ENCODE measurements at regions not wholly inside any gene's neighbourhood (a gene's known extent, or its start where the extent isn't known, plus 50 kb on each side); places are given as distances from the start of the nearest gene placed in this dataset.

DNA sequence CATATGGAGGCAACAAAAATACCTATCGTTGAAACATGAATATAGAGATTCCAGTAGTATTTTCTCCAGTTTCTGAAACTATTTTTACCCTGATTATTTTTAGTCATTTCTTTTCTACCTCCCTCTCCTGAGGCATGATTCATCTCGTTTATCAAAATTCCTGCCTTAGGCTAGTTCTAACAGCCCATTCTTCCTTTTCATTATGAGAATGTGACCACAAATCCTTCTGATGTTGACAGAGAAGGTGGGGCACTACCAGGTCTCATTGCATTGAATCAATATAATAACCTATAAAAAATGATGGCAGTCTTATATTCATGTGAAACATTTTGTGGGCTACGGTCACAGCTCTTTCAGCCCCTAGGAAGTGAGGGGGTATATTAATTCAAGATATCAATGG is 406.5 kb upstream of the UBE2E3 start:
- TF ChIP-seq, protein P1, sequence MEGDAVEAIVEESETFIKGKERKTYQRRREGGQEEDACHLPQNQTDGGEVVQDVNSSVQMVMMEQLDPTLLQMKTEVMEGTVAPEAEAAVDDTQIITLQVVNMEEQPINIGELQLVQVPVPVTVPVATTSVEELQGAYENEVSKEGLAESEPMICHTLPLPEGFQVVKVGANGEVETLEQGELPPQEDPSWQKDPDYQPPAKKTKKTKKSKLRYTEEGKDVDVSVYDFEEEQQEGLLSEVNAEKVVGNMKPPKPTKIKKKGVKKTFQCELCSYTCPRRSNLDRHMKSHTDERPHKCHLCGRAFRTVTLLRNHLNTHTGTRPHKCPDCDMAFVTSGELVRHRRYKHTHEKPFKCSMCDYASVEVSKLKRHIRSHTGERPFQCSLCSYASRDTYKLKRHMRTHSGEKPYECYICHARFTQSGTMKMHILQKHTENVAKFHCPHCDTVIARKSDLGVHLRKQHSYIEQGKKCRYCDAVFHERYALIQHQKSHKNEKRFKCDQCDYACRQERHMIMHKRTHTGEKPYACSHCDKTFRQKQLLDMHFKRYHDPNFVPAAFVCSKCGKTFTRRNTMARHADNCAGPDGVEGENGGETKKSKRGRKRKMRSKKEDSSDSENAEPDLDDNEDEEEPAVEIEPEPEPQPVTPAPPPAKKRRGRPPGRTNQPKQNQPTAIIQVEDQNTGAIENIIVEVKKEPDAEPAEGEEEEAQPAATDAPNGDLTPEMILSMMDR (IDR thresholded peaks at IDR 0.05) = no peak
- no peak for TF ChIP-seq POLR2A (IDR thresholded peaks at IDR 0.05)
